GM23248 (cell line): ENCODE measurements at regions not wholly inside any gene's neighbourhood (a gene's known extent, or its start where the extent isn't known, plus 50 kb on each side); places are given as distances from the start of the nearest gene placed in this dataset.

ENCODE experiments used
- EZH2 ChIP-seq: fragments of 200-600 bp; sonication (generic); IDR thresholded peaks from 2 replicates; pipeline ENCODE4 v1.6.1; 2018; ENCODE audit warnings: antibody characterized with exemption, mild to moderate bottlenecking; ENCODE audit not compliant: insufficient read depth, poor library complexity, severe bottlenecking
- EZH2phosphoT487 ChIP-seq: fragments of 200-600 bp; sonication (generic); IDR thresholded peaks from 2 replicates; pipeline ENCODE4 v1.6.1; 2018; ENCODE audit warnings: antibody characterized with exemption, moderate library complexity, mild to moderate bottlenecking, low read depth; ENCODE audit not compliant: insufficient read depth

DNA sequence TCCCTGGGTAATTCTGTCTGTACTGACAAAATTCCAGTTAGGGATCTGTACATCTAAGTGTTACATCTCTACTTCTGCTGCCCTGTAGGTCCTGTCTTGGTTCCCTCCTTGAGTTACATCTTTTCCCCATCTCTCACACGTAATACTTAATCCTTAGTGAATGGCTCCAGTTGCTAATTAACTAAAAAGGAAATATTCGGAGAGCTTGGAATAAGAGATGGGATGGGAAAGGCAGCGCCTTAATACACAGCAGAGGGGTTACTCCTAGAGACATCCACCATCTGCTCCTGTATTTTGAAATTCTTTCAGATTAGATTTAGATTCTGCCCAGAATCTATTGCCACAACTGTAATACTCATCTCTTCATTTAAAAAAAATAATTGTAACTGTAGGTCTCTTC is 384.0 kb downstream of the SAMD5 start:
- TF ChIP-seq EZH2 (no peak), EZH2phosphoT487 (no peak)
